HG03354 (cell line): ENCODE measurements at regions not wholly inside any gene's neighbourhood (a gene's known extent, or its start where the extent isn't known, plus 50 kb on each side); places are given as distances from the start of the nearest gene placed in this dataset.

ENCODE experiments used
- ATAC-seq: cut with Tn5 transposase; IDR thresholded peaks from one replicate; pipeline ENCODE4 v1.9.1; 2021; ENCODE audit warnings: mild to moderate bottlenecking; ENCODE audit not compliant: unreplicated experiment, poor library complexity, severe bottlenecking

DNA sequence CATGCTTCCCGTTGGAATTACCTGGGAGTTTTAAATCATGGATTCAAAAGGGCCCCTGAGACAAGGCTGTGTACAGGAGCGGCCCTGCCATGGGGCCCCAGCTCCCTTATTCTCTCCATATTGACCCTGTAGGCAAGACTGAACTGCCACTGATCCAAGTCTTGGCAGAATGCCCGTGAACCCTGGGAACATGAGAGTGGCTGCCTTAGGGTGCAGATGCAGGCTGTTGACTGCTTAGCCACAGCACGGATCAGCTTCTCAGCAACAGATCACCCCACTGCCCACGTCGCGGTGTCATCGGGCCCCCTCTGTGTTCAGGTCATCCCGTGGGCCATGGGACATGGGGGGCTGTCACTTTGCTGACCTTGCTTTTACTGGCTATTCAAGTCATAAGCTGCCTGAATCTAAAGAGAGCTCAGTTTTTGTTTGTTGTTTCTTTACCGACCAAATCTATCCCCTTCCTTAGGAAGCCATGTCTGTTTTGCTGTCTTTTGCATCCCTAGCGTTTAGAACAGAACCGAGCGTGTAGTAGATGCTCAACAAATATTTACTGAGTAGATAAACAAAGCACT is 83.4 kb downstream of the MATN1 start:
- no peak for ATAC-seq

DNA sequence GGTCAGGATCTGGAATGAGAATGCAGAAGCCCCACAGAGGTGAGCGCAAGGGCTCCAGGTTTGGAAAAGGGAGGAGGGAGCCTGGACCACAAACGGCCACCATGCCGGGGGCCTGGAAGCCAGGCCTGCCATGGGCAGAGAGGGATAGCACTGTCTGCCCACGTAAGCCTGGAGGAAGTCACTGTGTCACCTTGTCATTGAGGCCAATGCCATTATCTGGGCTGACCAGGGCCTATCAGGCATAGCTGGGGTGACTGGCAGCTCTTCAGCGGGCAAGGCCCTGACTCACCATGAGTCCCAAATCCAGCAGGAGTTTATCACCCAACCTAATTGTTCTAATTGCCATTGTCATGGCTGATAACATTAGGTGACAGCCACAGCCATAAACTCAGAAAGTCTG is 84.6 kb downstream of the MATN1 start:
- no peak for ATAC-seq

DNA sequence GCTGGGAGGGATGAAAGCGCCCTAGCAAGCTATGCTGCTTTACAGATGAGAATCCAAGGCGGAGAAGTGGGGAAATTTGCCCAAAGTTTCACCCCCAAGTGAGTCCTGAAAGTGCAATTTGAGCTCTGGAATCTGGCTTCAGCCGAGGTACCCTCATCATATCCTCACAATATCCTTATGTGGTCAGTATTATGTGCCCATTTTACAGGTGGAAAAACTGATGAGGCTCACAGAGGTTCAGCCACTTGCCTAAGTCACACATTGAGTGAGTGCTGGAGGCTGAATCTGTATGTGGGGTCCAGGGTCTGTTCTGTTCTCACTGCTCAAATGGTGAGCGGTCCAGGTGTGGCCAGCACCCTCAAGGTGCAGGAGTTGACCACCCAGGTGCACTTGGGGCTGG is 85.3 kb downstream of the MATN1 start:
- no peak for ATAC-seq

DNA sequence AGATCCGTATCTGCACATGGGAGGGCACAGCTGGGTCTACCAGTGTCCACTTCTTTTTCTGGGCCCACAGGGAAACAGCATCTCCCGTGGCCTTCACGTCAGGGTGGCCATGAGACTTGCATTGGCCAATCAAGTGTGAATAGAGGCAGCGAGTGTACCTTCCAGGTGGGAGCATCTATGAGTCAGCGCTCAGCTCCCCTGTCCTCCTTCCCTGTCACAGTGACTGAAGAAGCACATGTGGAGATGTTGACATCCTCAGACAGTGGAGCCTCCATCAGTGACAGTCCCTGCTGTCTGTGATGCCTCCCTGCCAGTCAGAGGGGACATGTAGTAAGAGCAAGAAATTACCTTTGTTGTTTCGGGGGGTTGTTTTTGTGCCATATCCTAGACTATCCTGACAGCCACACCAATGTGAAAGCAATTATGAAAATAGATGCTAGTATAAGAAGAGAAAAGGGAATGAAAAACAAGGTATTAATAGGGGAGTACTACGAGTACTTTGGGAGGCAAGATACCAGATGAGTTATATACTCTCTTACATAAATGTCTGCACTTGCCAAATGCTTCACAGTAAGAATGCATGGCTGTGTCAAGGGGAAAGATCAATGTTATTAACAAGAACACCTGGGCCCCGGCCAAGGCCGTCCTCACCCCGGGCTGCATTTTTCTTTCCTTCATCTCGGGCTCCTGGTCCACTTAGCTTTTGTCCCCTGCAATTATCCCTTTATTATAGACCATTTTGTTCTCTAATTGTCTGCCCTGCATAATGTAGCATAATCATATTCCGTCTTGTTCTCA is 86.0 kb downstream of the MATN1 start:
- no peak for ATAC-seq

DNA sequence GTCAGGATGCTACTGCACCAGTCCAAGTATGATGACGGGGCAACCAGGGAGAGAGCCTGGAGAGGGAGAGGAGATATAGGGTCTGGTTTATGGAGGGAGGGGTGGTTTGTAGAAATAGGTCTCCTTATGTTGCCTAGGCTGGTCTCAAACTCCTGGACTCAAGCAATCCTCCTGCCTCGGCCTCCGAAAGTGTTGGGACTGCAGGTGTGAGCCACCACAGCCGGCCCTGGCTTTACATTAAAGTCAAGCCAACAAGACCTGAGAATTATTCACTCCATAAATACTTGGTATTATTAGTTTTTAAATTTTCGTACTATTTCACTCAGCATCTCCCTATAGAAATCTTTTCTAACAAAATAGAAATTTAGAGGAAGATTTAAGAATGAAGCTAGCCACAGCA is 86.8 kb downstream of the MATN1 start:
- no peak for ATAC-seq

DNA sequence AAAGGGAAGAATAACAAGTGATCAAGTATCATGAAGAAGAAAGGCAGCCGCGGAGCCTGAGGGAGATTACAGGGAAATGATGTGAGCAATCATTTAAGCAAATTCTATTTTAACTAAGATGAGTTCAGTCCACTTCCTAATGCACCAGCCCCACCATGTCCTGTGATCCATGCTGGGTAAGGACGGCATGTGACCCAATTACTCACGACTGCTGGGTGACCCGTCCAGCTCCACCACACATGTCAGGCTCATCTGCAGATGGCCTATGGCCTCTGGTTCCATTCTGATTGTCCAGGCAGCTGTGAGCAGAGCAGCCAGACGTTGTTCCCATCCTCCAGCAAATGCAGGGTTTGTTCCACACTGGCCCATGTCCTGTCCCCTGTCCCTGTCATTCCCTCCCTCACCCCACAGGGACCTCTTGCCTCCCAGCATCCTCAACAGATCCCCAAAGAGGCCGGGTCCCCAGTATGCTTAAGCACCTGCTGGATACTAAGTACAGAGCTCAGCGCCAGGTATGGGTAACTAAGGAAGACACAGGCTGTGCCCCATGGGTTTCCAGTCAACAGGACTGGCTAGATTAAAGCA is 87.9 kb downstream of the MATN1 start:
- ATAC-seq: no peak

DNA sequence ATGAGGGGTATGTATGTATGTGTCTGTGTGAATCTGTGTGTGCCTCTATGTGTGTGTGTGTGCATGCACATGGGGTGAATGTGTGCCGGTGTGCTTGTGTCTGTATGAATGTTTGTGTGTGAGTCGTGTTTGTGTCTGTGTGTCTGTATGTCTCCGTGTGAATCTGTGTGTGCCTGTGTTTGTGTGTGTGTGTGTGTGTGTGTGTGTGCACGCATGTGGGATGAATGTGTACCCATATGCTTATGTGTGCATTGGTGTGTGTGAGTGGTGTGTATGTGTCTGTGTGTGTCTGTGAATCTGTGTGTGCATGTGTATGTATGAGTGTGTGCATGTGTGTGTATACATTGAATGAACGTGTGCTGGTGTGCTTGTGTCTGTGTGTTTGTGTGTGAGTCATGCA is 88.9 kb downstream of the MATN1 start:
- ATAC-seq: no peak

DNA sequence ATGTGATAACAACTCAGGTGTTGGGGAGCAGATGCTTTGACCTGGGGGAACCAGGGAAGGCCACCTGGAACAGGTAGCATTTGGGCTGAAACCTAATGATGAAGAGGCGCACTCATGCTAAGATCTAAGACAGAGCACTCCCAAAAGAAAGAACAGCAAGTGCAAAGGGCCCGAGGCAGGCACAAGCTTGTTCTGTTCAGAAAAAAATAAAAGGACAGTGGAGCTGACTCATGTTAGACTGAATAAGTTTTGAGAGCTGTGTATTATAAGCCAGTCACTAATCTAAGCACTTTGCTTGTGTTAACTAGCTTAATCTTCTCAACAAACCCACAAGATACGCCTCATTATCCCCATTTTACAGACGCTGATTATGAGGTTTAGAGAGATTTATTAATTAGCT is 90.1 kb downstream of the MATN1 start:
- ATAC-seq: no peak

DNA sequence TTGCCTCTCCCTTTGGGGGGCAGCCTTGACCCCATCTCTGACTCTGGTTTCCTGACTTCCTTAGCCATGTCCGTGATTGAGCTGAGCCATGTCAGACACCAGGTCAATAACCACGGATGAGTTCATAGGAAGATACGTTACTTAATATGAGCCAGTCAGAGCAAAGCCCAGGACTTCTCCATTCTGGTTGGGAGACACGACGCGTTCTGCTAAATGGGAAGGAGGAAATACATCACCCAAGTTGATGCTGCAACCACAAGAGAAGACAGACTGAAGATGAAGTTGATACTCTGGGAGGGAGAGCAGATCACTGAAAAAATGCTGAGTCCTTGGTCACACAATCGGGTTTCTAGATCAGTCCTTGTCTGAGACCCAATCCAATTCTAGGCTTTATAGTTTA is 90.9 kb downstream of the MATN1 start:
- ATAC-seq: no peak

DNA sequence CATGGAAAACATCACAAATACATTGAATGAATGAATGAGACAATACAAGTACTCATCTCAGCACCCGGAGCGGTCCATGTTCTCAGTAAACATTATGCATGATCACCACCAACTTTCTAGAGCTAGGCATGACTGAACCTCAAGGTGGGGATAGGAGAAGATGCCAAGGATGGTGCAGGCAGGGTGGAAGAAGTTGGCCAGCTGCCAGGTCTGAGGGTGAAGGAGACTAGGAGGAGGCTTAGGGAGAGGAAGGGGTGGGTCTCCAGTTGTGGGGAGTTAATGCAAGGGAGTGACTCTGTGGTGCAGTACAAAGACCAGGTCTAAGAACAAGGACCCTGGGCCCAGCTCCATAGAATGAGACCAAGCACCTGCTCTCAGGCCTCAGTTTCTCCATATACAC is 91.7 kb downstream of the MATN1 start:
- ATAC-seq: no peak

DNA sequence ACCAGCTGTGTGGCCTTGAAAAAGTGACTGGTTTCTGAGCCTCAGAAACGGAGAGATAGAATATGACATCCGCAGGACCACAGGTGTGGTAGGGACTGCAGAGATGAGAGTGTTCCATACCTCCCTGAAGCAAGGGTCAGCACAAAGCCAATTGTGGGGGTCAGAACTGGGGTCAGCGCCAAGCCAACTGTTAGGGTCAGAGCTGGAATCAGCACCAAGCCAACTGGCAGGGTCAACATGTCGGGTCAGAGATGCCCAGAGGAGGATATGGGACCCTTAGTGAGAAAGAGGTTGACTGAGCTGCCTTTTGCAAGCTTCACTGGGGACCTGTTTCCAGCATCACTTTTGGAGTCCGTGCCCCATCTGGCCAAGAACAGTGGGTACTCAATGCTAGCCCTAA is 93.9 kb downstream of the MATN1 start:
- ATAC-seq: no peak

DNA sequence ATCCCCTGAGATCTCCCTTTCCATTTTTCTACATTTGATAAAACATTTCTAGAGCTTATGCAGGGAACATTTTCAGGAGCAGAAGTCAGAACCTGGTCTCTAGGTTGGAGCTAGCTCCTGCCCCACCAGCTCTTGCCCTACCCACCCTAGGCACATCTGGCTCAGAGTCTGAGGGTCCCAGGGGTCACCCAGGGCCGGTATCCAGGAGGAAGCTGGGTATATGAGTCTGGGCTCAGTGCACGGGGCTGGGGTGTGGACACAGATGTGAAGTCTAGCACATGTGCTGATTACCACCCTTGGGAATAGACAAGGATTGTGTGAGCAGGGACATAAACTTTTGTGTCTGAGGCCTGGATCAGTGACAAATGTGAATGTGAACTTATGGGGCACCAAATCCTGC is 95.4 kb downstream of the MATN1 start:
- ATAC-seq: no peak

DNA sequence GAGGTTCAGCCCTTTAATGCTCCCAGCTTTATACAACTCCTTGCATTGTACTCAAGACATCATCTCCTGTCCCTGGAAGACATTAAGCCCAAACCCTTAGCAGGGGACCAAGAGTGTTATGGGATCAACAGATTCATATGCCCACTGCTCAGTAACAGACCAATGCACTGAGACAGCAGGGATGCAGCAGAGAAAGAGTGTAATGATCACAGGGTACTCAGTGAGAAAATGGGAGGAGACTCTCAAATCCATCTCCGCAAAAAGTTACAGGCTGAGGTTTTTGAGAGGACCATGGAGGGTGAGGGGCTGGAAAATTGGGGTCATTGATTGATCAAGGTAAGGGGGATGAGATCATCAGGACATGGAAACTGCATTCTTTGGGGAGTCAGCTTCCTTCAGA is 96.2 kb downstream of the MATN1 start:
- no peak for ATAC-seq

DNA sequence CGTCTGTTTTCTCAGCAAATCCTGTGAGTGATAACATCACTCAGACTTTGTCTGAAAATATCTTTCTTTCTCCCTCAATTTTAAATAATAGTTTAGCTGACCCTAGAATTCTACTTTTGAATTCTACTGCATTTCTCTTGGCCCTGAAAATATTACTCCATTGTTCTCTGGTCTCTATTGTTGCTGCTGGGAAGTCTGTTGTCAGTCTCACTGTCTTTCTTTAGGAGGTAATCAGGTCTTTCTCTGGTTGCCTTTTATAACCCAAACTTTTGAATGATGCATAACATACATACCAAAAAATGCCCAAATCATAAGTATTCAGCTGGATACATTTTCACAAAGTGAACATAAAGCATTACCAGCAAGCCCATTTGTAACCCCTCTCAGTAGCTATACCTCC is 100.0 kb downstream of the MATN1 start:
- ATAC-seq: no peak

DNA sequence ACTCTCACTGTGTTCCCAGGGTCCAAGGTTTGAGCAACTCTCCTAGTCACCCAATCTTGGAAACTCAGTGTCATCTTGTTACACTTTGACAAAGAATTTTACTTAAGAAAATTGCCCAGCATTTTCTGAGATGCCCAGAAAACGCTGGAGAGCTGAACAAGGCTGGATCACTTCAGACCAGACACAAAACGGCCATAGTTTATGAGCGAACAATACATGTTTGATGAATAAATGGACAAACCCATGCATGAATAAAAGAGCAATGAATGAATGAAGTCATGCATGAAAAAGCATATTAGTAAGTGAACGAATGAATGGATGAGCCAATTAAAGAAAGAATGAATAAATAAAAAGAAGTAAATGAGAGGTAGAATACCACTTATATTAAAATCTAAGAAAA is 103.8 kb downstream of the MATN1 start:
- ATAC-seq: no peak

DNA sequence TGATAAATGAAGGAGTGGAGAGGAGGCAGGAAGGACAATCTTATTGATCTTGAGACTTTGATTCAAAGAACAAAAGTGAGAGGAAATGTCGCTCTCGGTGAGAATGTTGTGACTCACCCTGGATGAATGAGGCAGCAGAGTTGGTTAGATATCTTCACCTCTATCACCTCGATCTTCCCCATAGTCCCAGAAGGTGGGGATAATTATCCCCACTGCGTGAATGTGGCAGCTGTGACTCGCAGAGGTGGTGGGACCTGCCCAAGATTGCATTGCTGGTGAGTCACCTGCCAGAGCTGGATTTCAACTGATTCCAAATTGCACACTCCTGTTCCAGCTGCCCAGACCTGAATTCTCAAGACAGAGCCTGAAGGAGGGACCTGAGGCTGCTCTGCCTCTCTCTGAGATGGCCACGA is 105.0 kb downstream of the MATN1 start:
- no peak for ATAC-seq

DNA sequence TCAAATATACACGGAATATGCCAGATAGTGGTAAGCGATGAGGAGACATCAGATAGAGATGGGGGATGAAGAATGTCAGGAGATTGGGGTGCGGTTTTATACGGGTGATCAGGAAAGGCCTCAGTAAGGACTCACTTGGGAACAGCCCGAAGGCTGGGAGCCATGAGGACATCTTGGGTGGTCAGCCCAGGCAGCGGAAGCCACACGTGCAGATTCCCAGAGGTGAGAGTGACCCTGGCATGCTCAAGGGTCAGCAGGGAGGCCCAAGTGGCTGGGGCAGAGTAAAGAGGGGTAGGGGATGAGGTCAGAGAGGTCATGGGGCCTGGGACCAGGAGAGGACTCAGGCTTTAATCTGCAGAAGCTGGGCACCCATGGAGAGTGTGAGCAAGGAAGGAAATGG is 106.6 kb downstream of the MATN1 start:
- no peak for ATAC-seq

DNA sequence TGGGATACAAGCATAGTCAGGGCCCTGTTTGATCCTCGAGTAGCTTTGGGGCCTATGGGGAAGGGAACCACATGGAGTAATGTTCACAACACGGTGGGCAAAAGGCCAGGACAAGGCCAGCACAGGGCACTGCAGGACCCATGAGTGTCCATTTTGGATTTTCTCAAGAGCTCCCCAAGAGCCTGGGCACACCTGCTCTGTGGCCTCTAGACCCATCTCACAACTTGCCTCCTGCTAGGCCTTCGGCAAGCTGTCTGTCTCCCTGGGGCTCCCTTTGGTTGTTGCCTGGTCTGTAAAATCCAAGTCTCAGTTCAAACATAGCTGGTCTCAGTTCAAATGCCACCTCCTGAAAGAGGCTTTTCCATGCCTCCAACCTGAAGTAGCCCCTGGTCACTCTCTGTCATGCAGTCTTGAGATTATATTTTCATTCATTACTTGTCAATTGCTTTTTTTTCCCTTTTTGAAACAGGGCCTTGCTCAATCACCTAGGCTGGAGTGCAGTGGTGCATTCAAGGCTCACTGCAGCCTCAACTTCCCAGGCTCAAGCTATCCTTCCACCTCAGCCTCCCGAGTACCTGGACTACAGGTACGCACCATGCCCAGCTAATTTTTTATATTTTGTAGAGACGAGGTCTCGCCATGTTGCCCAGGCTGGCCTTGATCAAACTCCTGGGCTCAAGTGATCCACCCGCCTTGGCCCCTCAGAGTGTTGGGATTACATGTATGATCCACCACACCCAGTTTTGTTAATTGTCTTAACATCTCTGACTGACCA is 107.4 kb downstream of the MATN1 start:
- ATAC-seq: no peak

DNA sequence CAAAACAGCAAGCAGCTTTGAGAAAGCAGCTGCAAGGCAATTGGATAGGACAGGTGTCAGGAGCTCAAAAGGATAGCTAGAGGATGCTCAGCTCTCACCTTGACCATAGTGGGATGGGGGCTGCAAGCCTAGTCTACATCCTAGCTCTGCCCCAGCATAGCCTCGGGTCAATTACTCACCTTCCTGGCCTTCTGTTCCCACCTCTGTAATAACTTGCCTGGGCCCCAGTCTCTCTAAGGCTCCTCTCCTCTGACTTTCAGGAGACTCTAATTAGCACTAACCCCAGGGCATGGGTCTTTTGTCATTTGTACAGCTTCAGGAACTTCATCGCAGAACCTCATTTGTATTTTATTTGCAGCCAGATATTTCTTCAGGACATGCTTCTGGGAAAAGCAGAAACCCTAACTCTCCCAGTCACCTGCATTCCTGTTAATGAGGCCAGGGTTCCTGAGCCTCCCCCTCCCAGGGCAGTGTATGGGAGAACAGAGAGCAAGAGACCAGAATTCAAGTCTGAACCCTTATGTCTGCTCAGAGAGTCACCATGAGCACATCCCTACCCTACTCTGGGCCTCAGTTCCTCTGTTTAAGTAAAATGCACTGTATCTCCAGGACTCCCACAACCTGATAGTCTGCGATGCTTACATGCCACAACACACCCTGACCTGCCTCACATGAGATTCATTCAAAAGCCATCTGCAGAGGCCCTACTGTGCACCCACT is 108.1 kb downstream of the MATN1 start:
- ATAC-seq: no peak

DNA sequence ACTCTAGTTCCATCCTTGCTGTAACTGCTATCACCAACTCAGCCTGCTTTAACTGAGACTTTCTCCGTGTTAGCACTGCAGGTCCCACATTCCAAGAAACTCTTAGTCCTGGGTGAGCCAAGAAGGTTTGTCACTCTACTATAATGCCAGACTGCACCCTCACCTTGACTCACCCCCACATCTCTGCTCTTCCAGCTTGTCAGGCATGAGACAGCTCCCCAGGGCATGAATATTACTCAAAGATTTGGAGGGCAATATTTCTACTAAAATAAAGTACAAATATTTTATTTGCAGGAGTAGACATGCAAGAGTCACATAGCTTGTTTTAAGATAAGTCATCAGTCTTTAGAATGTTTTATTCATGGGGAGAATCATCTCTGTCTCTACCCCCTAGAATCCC is 110.2 kb downstream of the MATN1 start:
- no peak for ATAC-seq
